ENCODE measurements at regions not wholly inside any gene's neighbourhood (a gene's known extent, or its start where the extent isn't known, plus 50 kb on each side); places are given as distances from the start of the nearest gene placed in this dataset.

- no peak for DNase-seq (ENCODE audit: extremely low spot score, unreplicated experiment)
- no peak overlapping the region for H3K27ac Mint-ChIP-seq (ENCODE audit: unreplicated experiment)
Measured at GRCh38 chr9:1327467-1327866, 277.3 kb downstream of the DMRT2 start.

DNA sequence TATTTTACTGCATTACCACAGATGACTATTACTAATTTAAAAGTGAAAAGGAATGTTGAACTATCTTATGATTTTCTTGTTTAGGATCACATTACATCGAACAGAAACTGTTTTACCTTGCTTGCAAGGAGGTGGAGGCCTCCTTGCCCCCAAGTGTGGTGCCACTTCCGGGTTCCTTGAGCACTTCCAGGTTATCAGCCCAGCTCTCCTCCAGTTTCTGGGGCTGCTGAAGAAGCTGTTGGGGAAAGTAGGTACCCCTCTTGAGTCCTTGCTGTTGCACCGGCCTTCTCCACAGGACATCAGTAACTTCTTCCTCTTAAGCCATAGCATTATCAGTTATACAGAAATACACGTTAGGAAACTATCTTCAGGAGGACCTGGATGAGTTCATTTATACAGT is 278.2 kb downstream of the DMRT2 start:
- no peaks in the 10 kb centered on the region for H3K27me3 Mint-ChIP-seq (ENCODE audit: unreplicated experiment)

More at GRCh38 chr9:1327467-1327866, 277.3 kb downstream of the DMRT2 start:
- Mint-ChIP-seq H3K4me3 (ENCODE audit: unreplicated experiment) (no peak overlapping the region), H3K9me3 (ENCODE audit: unreplicated experiment) (no peaks in the 10 kb centered on the region), H3K27me3 (ENCODE audit: unreplicated experiment) (no peaks in the 10 kb centered on the region), H3K36me3 (ENCODE audit: unreplicated experiment) (no peaks in the 10 kb centered on the region), H3K4me1 (ENCODE audit: unreplicated experiment) (no peaks in the 10 kb centered on the region)
- TF ChIP-seq CTCF (IDR thresholded peaks at IDR 0.05): no peak

DNA sequence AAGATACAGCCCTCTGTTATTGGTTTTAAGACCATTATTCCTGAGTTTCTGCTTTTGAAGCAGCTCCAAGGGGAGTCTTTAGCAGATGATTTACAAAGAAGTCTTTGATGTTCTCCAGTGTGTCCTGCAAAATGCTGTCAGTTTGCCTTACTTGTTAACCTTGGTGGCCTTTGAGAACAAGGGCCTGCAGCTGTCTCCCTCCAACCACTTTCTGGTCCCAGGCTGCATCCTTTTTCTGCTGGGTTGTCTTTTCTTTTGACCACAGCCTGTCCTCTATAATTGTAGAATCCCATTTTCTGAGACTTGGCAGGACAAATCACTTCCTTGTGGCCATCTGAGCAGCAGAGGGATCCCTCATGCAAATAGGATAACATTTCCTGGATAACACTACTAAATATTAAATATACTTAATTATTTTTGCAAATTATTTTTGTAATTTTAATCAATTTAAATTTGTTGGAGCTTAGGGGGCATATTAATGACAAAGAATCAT is 281.4 kb downstream of the DMRT2 start:
- no peak overlapping the region for H3K27ac Mint-ChIP-seq (ENCODE audit: unreplicated experiment)
- H3K4me1 Mint-ChIP-seq (ENCODE audit: unreplicated experiment): no peaks in the 10 kb centered on the region
- no peaks in the 10 kb centered on the region for H3K36me3 Mint-ChIP-seq (ENCODE audit: unreplicated experiment)
- no peaks in the 10 kb centered on the region for H3K27me3 Mint-ChIP-seq (ENCODE audit: unreplicated experiment)
- peaks cover 10% of the 10 kb centered on the region for H3K9me3 Mint-ChIP-seq (ENCODE audit: unreplicated experiment)
- no peak overlapping the region for H3K4me3 Mint-ChIP-seq (ENCODE audit: unreplicated experiment)
- TF ChIP-seq CTCF (IDR thresholded peaks at IDR 0.05): no peak
- DNase-seq (ENCODE audit: extremely low spot score, unreplicated experiment): no peak

More for the DNA sequence above, 278.2 kb downstream of the DMRT2 start:
- Mint-ChIP-seq H3K27ac (ENCODE audit: unreplicated experiment) (no peak overlapping the region), H3K36me3 (ENCODE audit: unreplicated experiment) (no peaks in the 10 kb centered on the region), H3K4me1 (ENCODE audit: unreplicated experiment) (no peaks in the 10 kb centered on the region), H3K4me3 (ENCODE audit: unreplicated experiment) (no peak overlapping the region), H3K9me3 (ENCODE audit: unreplicated experiment) (no peaks in the 10 kb centered on the region)
- no peak for TF ChIP-seq CTCF (IDR thresholded peaks at IDR 0.05)
- DNase-seq (ENCODE audit: extremely low spot score, unreplicated experiment): no peak

- peaks cover 14% of the 10 kb centered on the region for H3K9me3 Mint-ChIP-seq (ENCODE audit: unreplicated experiment)
- no peaks in the 10 kb centered on the region for H3K4me1 Mint-ChIP-seq (ENCODE audit: unreplicated experiment)
- no peak for TF ChIP-seq CTCF (IDR thresholded peaks at IDR 0.05)
- DNase-seq (ENCODE audit: extremely low spot score, unreplicated experiment): no peak
- no peaks in the 10 kb centered on the region for H3K27me3 Mint-ChIP-seq (ENCODE audit: unreplicated experiment)
- H3K27ac Mint-ChIP-seq (ENCODE audit: unreplicated experiment): no peak overlapping the region
- no peak overlapping the region for H3K4me3 Mint-ChIP-seq (ENCODE audit: unreplicated experiment)
- H3K36me3 Mint-ChIP-seq (ENCODE audit: unreplicated experiment): no peaks in the 10 kb centered on the region
Measured at GRCh38 chr9:1332156-1332555, 282.0 kb downstream of the DMRT2 start.

DNA sequence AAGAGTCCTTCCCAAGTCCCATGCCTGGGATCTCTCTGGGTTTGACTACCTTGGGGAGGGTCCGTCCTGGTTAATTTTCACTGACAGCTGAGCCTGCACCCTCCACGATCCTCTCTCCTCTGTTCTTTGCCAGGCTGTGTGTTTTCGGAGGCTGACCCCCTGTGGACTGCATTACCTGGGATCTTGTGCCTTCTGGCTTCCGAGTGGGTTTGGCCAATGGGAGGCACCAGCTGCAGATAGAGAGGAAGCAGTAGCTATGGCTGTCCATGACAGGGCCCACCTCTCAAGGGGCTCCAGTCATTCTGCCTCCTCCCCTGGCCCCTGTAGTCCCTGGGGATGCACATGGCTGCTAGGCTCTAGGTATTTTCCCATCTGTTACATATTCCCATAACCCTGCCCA is 285.0 kb downstream of the DMRT2 start:
- no peaks in the 10 kb centered on the region for H3K4me1 Mint-ChIP-seq (ENCODE audit: unreplicated experiment)
- no peak overlapping the region for H3K27ac Mint-ChIP-seq (ENCODE audit: unreplicated experiment)
- H3K36me3 Mint-ChIP-seq (ENCODE audit: unreplicated experiment): no peaks in the 10 kb centered on the region
- H3K4me3 Mint-ChIP-seq (ENCODE audit: unreplicated experiment): no peak overlapping the region
- H3K9me3 Mint-ChIP-seq (ENCODE audit: unreplicated experiment): peaks cover 15% of the 10 kb centered on the region
- no peaks in the 10 kb centered on the region for H3K27me3 Mint-ChIP-seq (ENCODE audit: unreplicated experiment)
- no peak for TF ChIP-seq CTCF (IDR thresholded peaks at IDR 0.05)
- no peak for DNase-seq (ENCODE audit: extremely low spot score, unreplicated experiment)

Data from osteocyte (in vitro differentiated cells).